NCI-H510A treated with DMSO at 0.1 percent for 48 hours (cell line): ENCODE measurements at regions not wholly inside any gene's neighbourhood (a gene's known extent, or its start where the extent isn't known, plus 50 kb on each side); places are given as distances from the start of the nearest gene placed in this dataset.
A peak's percentile ranks its signal among the peaks of the same experiment; 100 is the strongest.

Experiments
- DNase-seq: peaks from one replicate; lab custom pipeline; 2025; lab: John Stamatoyannopoulos, UW

DNA sequence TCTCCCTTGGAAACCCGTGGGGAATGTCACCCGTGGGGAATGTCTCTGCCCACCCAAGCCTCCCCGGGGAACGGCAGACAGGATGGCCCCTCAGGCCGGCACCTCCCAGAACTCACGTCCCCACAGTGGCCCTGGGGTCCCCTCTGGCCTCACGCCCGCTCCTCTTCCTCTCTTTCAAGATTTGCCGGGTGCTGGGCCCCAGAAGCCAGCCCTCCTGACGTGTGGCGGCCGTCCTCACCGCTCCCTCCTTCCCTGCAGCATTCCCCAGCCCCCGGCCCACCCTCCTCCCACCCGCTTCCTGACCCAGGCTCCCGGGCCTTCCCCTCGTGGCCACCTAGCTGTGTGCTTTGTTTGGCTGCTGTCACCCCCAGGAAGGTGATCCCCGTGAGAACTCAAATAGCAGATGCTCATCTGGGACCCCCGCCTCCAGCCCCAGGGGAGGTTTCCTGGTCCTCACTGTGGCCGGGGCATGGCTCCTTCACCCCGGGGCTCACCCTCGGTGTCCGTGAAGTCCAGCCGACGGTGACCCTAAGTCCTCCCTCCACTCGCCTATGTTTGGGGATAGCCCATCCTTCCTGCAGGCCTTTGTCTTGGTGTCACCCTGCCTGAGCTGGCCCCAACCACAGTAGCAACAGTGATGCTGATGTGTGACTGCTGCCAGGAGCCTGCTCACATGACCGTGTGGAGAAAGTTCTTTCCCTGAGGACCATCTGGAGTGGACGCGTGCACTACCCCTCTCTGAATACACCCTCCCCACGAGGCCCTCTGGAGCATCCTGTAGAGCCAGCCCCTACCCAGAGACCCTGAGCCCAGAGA is 163.3 kb upstream of the IER5L start:
- DNase-seq: no peak

DNA sequence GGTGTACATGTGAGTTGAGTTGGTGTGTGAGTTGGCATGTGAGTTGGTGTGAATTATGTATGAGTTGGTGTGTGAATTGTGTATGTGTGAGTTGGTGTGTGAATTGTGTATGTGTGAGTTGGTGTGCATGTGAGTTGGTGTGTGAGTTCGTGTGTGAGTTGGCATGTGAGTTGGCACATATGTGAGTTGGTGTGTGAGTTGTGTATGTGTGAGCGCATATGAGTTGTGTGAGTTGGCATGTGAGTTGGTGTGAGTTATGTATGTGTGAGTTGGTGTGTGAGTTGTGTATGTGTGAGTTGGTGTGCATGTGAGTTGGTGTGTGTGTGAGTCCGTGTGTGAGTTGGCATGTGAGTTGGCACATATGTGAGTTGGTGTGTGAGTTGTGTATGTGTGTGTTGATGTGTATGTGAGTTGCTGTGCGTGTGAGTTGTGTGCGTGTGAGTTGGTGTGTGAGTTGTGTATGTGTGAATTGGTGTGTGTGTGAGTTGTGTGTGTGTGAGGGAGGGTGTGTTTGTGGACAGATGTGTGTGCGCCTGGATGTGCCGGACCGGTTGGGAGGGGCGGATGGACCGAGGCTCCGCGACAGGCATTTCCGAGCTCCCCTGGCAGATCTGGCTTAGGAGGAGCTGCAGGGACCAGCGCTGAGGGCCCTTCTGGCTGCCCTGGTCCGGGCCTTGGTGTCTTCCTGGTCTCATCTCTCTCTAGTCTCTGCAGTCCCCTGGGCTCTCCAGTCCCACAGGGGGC is 162.5 kb upstream of the IER5L start:
- DNase-seq: no peak

DNA sequence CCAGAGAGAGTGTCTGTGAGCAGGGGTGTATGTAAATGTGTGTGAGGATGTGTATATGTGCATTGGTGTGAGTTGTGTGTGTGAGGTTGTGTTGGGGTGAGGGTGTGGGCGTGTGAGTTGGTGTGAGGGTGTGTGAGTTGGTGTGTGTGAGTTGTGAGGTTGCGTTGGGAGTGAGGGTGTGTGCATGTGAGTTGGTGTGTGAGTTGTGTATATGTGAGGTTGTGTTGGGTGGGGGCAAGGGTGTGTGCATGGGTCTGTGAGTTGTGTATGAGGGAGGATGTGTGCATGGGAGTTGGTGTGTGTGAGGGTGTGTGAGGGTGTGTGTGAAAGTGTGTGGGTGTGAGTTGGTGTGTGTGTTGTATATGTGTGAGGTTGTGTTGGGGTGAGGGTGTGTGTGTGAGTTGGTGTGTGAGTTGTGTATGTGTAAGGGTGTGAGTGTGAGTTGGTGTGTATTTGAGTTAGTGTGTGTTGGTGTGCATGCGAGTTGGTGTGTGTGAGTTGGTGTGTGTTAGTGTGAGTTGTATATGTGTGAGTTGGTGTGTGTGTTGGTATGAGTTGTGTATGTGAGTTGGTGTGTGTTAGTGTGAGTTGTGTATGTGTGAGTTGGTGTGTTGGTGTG is 161.6 kb upstream of the IER5L start:
- no peak for DNase-seq

DNA sequence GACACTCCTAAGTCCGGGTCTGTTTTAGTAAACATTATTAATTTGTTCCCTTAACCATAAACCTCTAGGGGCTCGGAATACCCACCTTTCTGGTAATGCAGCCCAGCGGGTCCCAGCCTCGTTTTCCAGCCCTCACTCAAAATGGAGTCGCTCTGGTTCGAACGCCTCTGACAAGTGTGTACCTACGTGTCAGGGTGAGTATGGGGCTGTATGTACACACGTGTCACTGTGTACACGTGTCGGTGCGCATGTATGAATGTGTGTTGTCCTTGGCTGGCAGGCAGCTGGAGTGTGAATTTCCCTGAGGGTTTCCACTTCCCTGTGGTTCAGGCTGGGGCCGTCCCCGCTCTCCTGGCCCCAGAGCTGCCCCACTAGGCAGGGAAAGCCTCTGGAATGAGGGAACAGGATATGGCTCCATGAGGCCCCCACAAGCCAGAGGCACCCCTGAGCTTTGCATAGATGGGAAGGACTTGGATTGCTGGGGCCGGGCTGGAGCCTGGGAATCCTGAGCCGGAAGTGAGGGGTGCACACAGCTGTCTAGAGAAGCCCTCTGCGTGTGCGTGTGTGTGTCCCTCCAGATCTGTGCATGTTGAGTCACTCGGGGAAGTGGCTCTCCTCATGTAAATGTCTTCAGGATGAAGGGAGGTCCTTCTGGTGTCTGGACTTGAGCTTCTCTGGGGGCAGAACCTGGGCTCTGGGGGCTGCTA is 160.8 kb upstream of the IER5L start:
- no peak for DNase-seq

DNA sequence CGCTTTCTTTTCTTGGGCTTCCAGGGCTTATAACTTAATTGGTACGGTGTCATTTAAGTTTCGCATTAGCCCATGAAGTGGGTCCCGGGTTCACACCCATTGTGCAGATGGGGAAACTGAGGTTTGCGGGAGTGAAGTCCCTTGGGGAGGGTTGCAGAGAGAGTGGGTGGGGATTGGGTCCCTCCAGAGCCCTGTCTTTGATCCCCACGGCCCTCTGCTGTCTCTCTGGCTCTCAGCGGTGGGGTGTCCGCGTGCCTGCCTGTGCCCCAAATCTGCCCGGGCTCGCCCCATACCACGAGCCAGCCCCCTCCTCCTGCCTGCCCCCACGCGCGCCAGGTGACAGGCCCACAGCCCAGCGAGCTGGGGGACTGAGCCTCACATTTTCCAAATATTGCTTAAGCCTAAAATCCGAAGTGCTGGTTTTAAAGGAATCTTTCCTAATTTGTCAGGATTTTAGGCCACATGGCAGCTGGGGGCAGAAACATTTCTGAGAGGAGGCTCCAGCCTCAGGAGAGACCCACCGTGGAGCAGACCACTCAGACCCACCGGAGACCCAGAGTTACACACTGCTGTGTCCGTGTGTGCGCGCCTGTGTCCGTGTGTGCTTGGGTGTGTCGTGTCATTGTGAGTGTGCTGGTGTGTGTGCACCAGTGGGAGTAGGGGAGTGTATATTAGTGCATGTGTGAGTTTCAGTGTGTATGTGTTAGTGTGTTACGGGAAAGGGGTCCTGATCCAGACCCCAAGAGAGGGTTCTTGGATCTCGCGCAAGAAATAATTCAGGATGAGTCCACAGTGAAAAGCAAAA is 159.5 kb upstream of the IER5L start:
- DNase-seq: no peak

DNA sequence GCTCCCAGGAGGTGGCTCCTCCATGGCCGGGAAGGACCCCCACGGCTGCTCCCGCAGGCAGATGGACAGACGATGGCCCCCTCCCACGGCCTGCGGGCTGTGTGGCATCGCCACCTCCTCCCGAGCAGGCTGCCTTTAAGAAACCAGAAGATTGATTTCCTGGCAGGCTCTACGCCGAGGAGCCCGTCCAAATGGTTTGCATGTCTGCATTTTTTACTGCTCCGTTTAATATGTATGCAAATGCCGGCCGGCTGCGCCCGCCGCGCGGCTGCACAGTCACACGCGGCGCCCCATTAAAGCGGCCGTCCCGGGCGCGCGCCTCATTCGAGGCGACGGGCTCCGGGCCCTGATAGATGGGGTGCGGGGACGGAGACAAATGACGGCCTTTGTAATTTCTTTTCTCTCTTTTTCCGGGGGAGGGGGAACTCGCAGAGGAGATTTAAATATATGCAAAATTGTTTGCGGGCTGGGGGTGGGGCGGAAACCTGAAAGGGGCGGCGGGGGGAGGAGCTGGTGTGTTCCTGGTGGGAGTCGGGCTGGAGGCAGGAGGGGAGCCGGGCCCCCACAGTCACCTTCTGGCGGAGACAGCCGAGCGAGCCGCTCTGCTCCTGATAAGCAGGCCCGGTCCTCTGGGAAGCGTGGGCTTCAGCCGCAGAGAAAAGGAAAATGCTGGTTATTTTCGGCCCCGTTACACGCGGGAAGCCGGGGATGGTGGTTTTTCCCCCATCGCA is 158.7 kb upstream of the IER5L start:
- DNase-seq: no peak

DNA sequence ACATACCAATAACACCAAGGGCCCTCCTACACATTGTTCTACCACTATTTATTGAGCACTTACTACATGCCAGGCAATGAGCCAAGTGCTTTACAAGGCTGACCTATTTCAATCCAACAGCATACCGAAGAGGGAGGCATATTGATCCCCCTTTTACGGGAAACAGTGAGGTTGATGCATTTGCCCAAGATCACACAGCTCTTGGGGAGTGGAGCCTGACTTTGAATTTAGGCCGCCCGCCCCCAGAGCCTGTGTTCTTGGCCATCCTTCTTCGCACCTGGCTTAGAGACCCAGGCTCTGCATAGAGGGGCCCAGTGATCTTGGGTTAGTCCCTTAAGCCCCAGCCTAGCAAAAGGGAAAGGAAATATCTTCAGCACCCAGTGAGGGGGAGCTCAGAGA is 158.1 kb upstream of the IER5L start:
- no peak for DNase-seq

DNA sequence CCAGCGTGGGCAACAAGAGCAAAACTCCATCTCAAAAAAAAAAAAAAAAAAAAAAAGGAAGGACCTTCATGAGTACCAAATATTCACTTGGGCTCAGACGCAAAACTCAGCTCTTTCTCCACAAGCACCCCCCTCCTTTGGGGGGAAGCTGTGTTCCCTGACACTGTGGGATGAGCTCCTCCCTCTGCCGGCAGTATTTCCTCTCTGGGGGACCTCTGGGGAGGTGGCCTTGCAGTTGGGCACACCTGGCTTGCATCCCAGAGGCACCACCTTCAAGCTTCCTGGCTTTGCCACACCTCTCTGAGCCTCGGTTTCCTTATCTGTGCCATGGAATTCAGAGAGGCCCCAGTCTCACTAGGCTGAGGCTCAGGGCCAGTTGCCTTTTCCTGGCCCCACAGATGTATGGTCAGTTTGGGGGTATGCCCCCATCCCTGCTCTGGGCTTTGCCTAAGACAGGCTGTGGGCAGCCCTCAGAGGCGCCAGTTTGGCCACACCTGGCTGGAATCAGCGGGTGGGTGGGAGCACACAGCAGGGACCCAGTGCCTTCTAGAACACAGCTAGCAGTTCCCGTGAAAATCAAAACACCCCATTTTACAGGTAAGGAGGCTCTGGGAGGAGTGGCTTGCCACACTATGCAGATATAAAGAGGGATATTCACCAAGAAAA is 157.5 kb upstream of the IER5L start:
- DNase-seq: no peak

DNA sequence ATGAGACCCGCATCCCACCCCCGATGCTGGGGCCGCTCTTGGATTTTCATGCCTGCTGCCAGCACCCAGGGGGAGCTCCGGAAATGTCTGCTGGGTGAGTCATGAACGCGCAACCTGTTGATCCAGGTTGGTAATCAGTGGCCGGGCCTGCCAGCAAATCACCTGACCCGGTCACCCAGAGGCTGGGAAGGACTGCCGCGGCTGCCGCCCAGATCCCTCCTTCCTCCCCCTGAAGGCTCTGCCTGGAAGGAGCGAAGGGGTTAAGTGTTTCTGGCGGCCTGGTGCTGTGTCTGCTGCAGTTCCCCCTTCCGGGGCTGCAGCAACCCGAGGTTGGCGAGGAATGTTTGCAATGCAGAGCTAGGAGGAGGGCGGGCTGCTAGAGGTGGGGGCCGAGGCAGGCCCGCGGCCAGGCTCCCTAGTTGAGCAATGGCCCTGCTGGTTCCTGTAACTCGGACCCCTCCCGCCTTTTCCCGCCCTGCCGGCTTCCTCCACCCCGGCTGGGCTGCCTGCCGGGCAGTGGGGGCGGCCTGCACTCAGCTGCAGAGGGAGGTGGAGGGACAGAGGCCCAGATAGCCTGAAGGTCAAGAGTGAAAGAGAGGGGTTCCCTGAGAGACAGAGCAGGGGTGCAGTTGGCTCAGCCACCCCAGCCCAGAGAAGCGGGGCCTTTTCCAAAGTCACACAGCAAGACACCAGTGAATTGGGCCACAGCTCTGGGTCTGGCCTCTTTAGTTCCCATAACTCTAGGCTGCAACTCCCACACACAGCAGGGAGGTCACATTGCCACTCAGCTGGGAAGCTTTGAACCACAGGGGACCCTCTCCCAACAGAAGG is 156.3 kb upstream of the IER5L start:
- DNase-seq: peak; percentile 86

DNA sequence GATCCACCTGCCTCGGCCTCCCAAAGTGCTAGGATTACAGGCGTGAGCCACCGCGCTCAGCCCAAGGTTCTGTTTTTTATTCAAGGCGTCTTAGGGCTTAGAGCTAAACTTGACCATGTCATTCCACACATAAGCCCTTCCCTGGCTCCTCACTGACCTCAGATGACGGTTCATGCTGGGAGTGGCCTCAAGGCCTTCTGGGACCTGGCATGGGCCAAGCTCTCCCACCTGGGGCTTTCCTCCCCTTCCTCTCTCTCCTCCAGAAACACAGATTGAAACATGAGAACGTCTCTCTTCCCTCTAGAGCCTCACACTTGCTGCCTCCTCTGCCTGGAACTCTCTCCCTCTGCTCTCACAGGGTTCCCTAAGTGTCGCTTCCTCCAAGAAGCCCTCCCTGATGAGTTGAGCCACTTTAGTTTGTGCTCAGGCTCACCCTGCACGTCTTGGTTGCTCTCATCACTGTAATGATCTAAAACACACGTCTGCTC is 155.6 kb upstream of the IER5L start:
- DNase-seq: peak; percentile 66

DNA sequence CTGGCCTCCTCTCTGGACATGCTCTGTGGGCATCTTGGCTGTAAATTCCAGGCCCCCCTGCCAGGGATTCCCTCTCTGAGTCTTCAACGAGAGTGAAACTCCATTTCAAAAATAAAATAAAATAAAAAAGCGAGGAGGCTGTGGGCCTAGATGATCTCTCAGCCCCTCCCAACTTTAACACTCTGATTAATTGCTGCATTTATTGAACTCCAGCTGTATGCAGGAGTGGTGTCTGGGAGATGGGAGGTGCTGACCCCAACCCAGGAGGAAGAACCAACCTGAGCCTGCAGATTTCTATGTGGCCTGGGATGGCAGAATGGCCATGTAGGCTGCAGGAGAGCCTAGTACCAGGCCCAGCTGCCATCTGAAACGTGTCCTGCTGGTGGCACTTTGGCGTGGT is 154.5 kb upstream of the IER5L start:
- no peak for DNase-seq

DNA sequence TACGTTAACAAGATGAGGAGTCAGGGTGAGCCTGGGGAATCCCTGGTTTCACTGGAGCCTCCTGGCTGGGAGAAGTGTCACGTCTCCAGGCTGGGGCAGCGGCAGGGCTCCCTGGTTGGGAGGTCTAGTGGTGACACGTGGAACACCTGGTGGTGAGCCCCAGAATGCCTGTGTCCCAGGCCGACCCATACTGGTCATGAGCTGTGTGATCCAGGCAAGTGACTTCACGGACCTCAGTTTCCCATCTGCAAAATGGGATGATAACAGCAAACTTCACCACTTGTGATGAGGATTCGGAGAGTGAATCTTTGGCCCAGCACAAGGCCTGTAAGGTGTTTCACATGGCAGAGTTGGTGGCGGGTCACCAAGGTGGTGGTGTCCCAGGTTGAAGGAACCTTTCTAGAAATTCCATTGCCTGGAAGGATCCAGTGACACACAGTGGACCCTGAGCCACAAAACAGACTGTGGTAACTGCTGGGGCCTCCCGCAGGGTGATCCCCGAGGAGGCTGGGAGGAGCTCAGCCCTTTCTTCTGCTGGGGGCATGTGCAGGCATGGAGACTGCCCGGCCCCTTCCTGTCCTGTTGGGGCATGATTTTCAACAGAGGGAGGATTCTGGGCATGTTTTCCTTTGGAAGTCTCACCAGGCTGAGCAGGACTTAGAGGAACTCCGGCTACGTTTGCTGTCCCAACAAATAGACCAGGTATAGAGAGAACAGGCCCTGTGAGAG is 153.9 kb upstream of the IER5L start:
- no peak for DNase-seq

DNA sequence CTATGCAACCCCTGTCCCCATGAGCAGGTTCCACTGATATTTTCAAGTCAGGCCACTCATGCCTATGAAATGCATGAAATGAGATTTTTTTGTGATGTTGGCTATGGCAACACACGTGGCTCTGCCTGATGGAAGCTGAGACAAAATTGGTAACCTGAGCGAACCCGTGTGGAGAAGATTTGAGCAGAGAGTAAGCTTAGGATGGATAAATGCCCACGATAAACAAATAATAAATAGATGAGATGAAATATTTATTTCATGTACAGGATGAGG is 153.4 kb upstream of the IER5L start:
- DNase-seq: no peak

DNA sequence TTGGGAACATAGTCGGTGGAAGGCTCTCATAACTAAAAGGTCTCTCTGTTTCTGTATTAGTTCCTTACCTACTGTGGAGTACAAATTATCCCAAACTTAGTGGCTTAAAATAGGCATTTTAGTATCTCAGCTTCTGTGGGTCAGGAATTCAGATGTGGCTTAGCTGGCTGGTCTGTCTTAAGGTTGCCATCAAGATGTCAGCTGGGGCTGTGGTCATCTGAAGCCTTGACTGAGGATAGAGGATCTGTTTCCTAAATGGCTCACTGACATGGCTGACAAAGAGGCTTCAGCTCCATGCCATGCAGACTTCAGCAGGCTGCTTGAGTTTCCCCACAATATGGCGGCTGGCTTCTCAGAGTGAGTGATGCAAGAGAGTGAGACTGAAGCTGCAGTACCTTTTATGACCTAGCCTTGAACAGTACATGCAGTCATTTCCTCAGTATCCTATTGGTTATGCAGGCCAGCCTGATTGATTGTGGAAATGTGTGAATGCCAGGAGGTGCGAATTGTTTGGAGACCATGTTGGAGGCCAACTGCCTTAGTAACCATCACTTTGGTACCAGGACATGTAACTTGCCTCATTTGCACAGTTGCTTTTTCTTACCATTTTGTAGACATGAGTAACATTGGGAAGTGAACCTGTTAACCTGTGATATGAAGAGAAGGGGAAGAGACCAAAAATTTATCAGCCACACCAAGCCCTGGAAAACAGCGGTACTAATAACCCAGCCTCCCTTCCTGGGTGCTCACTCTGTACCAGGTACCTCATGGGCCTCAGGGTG is 152.8 kb upstream of the IER5L start:
- no peak for DNase-seq

DNA sequence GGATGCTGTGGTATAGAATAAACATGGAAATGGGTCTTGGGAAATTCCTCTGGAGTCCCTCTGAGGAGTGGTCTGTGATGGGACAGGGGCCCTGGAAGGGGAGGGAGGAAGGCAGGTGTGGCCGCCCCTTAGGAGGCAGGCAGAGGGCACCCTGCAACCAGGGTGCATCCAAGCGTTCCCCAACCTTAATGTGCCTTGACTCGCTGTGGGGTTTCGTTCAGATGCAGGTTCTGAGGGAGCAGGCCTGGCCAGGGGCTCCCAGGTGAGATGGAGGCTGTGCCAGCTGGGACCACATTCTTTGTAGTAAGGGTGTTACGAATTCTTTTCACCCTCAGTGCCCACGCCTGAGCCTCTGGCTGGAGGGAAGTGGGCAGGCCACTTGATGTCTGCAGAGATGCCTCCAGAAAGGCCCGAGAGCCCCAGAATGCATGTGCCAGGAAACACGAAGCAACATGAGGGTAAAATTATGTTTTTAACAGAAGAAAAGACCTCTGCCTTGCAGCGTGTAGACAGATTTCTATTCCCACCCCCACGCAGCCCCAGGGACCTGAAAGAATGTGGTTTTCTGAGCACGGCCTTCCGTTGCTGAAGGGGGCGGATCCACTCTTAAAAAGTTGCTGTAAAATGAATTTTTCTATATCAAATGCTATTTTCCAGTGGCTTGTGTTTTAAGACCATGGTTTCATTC is 150.4 kb upstream of the IER5L start:
- no peak for DNase-seq

DNA sequence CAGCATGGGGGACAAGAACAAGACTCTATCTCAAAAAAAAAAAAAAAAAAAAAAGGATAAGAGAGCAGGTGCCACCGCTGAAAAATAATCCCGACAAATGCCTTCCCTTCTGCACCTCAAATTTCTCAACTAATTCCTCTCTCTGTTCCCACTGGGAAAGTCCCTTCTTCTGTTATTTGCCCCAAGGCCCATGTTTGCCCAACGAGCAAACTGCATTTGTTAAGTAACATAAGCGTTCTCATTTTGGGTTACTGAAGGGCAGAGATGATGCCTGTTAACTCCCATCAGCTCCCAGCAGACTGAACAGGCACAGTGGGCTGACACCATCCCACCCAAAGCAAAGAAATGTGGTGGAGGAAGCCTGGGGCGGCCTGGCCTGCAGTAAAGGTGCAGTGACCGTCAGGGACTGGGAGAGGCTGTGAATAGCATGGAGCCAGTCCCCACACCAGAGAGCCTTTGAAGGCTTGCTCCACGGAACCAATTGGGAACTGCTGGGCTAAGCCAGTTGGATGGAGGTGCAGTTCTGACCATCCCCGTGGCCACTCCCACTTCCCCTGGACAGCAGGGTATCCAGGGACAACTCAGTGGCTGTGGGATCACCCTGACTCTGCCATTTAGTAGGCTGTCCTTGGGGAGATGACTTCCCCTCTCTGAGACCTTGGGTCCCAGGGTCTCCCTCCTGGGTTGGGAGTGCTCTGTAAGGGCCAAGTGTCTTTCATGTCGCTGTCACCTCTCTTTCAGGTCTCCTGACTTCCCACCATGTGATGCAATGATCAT is 149.7 kb upstream of the IER5L start:
- DNase-seq: no peak
